ENCODE measurements at regions not wholly inside any gene's neighbourhood (a gene's known extent, or its start where the extent isn't known, plus 50 kb on each side); places are given as distances from the start of the nearest gene placed in this dataset.
"Not testable (repeated sequence)": the region's sequence is repeated elsewhere in the genome, so short reads cannot be mapped to it uniquely, and the experiment has no call there.

- not testable (repeated sequence) for H3K27ac Mint-ChIP-seq
These were observed 98.7 kb upstream of the KCNJ18 start for GRCh38 chr17:21593452-21594105.

GRCh38 chr17:21595086-21595485 lies 97.2 kb upstream of the KCNJ18 start:
- Mint-ChIP-seq H3K9me3 (peaks cover 0 to 2% (median 0%) of the 10 kb centered on the region in 6 donors), H3K27ac (no peak overlapping the region), H3K4me3 (no peak overlapping the region), H3K36me3 (no peaks in the 10 kb centered on the region), H3K4me1 (no peaks in the 10 kb centered on the region), H3K27me3 (ENCODE audit: low read depth in 3 of 3) (peaks cover 0 to 5% (median 4%) of the 10 kb centered on the region in 3 donors)
- no peak for DNase-seq

More at GRCh38 chr17:21593452-21594105, 98.7 kb upstream of the KCNJ18 start:
- H3K4me3 Mint-ChIP-seq; H3K4me1 Mint-ChIP-seq; H3K27me3 Mint-ChIP-seq (ENCODE audit: low read depth in 3 of 3); DNase-seq; H3K36me3 Mint-ChIP-seq; H3K9me3 Mint-ChIP-seq: not testable (repeated sequence)

- H3K27ac Mint-ChIP-seq, result no peak overlapping the region
- DNase-seq, result no peak
- no peaks in the 10 kb centered on the region for H3K9me3 Mint-ChIP-seq
- no peaks in the 10 kb centered on the region for H3K36me3 Mint-ChIP-seq
- no peaks in the 10 kb centered on the region for H3K4me1 Mint-ChIP-seq
- H3K27me3 Mint-ChIP-seq (ENCODE audit: low read depth in 3 of 3), result peaks cover 2 to 6% (median 3%) of the 10 kb centered on the region in 3 donors
- no peak overlapping the region for H3K4me3 Mint-ChIP-seq
These were observed 90.1 kb upstream of the KCNJ18 start for GRCh38 chr17:21602176-21602575.

GRCh38 chr17:21603292-21603691 lies 89.0 kb upstream of the KCNJ18 start:
- not testable (repeated sequence) for H3K27ac Mint-ChIP-seq; H3K27me3 Mint-ChIP-seq (ENCODE audit: low read depth in 3 of 3); H3K4me3 Mint-ChIP-seq; H3K36me3 Mint-ChIP-seq; H3K4me1 Mint-ChIP-seq; DNase-seq; H3K9me3 Mint-ChIP-seq

- H3K27ac Mint-ChIP-seq; DNase-seq; H3K4me3 Mint-ChIP-seq; H3K4me1 Mint-ChIP-seq; H3K27me3 Mint-ChIP-seq (ENCODE audit: low read depth in 3 of 3); H3K36me3 Mint-ChIP-seq; H3K9me3 Mint-ChIP-seq: not testable (repeated sequence)
These were observed 80.9 kb upstream of the KCNJ18 start for GRCh38 chr17:21611443-21611842.

- not testable (repeated sequence) for H3K27ac Mint-ChIP-seq; H3K27me3 Mint-ChIP-seq (ENCODE audit: low read depth in 3 of 3); H3K36me3 Mint-ChIP-seq; H3K4me1 Mint-ChIP-seq; H3K9me3 Mint-ChIP-seq; DNase-seq; H3K4me3 Mint-ChIP-seq
These were observed 79.9 kb upstream of the KCNJ18 start for GRCh38 chr17:21612123-21613070.

GRCh38 chr17:21613071-21613429 lies 79.3 kb upstream of the KCNJ18 start:
- H3K9me3 Mint-ChIP-seq, result no peaks in the 10 kb centered on the region

GRCh38 chr17:21626987-21627386 lies 65.3 kb upstream of the KCNJ18 start:
- H3K27ac Mint-ChIP-seq; H3K36me3 Mint-ChIP-seq; H3K9me3 Mint-ChIP-seq; H3K4me1 Mint-ChIP-seq; DNase-seq; H3K27me3 Mint-ChIP-seq (ENCODE audit: low read depth in 3 of 3); H3K4me3 Mint-ChIP-seq: not testable (repeated sequence)

More at GRCh38 chr17:21613071-21613429, 79.3 kb upstream of the KCNJ18 start:
- no peak for DNase-seq
- H3K4me3 Mint-ChIP-seq, result no peak overlapping the region
- peaks cover 1 to 10% (median 2%) of the 10 kb centered on the region in 3 donors for H3K27me3 Mint-ChIP-seq (ENCODE audit: low read depth in 3 of 3)
- no peaks in the 10 kb centered on the region for H3K4me1 Mint-ChIP-seq
- H3K27ac Mint-ChIP-seq, result no peak overlapping the region
- no peaks in the 10 kb centered on the region for H3K36me3 Mint-ChIP-seq

All from immature natural killer cell (primary cell).